Testis (tissue), 2 donors: ENCODE measurements at regions not wholly inside any gene's neighbourhood (a gene's known extent, or its start where the extent isn't known, plus 50 kb on each side); places are given as distances from the start of the nearest gene placed in this dataset.

ENCODE experiments used
- POLR2A ChIP-seq: fragments of 450-650 bp; IDR thresholded peaks from one replicate; pipeline ENCODE4 v1.6.1; 2017; ENCODE audit warnings: antibody characterized with exemption, mild to moderate bottlenecking, moderate library complexity
- TF ChIP-seq, protein P1 (sequence below), 3 experiments: fragments of 450-650 bp in 2 of 3; fragments of 200-600 bp in 1 of 3; sonication (generic) in 1 of 3; IDR thresholded peaks; one replicate each; pipeline ENCODE4 v1.5.1; 2016 to 2019; ENCODE audit warnings: antibody characterized with exemption in 3 of 3, mild to moderate bottlenecking in 2 of 3, moderate library complexity in 1 of 3

DNA sequence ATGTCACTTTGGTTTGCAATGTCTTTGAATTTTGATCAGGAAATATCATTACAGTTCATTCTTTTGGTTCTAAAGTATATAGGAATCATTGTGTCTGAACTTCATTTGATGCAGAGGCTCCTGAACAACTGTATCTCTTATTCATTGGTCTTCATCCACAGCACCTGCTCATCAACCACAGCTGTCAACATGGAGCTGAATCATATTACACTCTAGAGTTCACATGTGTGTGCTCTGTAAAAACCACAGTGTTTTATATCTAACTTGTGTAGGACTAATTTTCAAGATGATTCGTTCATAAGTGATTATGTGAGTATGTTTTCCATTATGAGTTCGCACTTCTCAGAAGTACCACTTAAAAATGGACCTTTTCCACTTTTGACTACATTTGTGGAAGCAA lies 643.3 kb upstream of the FAM241A start:
- TF ChIP-seq, protein P1, sequence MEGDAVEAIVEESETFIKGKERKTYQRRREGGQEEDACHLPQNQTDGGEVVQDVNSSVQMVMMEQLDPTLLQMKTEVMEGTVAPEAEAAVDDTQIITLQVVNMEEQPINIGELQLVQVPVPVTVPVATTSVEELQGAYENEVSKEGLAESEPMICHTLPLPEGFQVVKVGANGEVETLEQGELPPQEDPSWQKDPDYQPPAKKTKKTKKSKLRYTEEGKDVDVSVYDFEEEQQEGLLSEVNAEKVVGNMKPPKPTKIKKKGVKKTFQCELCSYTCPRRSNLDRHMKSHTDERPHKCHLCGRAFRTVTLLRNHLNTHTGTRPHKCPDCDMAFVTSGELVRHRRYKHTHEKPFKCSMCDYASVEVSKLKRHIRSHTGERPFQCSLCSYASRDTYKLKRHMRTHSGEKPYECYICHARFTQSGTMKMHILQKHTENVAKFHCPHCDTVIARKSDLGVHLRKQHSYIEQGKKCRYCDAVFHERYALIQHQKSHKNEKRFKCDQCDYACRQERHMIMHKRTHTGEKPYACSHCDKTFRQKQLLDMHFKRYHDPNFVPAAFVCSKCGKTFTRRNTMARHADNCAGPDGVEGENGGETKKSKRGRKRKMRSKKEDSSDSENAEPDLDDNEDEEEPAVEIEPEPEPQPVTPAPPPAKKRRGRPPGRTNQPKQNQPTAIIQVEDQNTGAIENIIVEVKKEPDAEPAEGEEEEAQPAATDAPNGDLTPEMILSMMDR (IDR thresholded peaks at IDR 0.05): no peak
- no peak for TF ChIP-seq POLR2A
